Stimulated activated naive CD8-positive, alpha-beta T cell treated with anti-CD3 and anti-CD28 coated beads, Interleukin-15, Interleukin-2, amounts not matched to agents 100 U/mL and 50 U/mL, for 24 hours (primary cell): ENCODE measurements at regions not wholly inside any gene's neighbourhood (a gene's known extent, or its start where the extent isn't known, plus 50 kb on each side); places are given as distances from the start of the nearest gene placed in this dataset.

Source experiments
- ATAC-seq: fragments of 150-1000 bp; cut with Tn5 transposase; one replicate; pipeline ENCODE4 v1.10.0; 2021
- DNase-seq: peaks from one replicate; pipeline ENCODE4 v3.0.0; 2021

GRCh38 chr22:22346401-22347107 lies 102.0 kb downstream of the VPREB1 start:
- ATAC-seq (no peak), DNase-seq (no peak)

- ATAC-seq (no peak), DNase-seq (no peak)
Observed at GRCh38 chr22:22348127-22348814, 103.7 kb downstream of the VPREB1 start.

GRCh38 chr22:22348815-22349454 lies 104.3 kb downstream of the VPREB1 start:
- no peak for ATAC-seq
- DNase-seq, result no peak

- no peak for ATAC-seq
Observed at GRCh38 chr22:22349455-22349836, 104.9 kb downstream of the VPREB1 start.

GRCh38 chr22:22351366-22351765 lies 106.8 kb downstream of the VPREB1 start:
- no peak for DNase-seq
- no peak for ATAC-seq

More at GRCh38 chr22:22349455-22349836, 104.9 kb downstream of the VPREB1 start:
- no peak for DNase-seq

- DNase-seq (no peak), ATAC-seq (no peak)
Observed at GRCh38 chr22:22352371-22352999, 107.9 kb downstream of the VPREB1 start.

- ATAC-seq (no peak), DNase-seq (no peak)
Observed at GRCh38 chr22:22355096-22355834, 110.7 kb downstream of the VPREB1 start.

- peak; percentile 80 for ATAC-seq
Observed at GRCh38 chr22:22357024-22357883, 112.7 kb downstream of the VPREB1 start.

GRCh38 chr22:22358152-22358551 lies 113.6 kb downstream of the VPREB1 start:
- ATAC-seq, result no peak
- DNase-seq, result no peak

More at GRCh38 chr22:22357024-22357883, 112.7 kb downstream of the VPREB1 start:
- peak; percentile 89 for DNase-seq

- DNase-seq, result no peak
- no peak for ATAC-seq
Observed at GRCh38 chr22:22358686-22359085, 114.1 kb downstream of the VPREB1 start.

GRCh38 chr22:22359465-22359864 lies 114.9 kb downstream of the VPREB1 start:
- no peak for ATAC-seq

GRCh38 chr22:22360014-22360413 lies 115.4 kb downstream of the VPREB1 start:
- ATAC-seq (no peak), DNase-seq (no peak)

More at GRCh38 chr22:22359465-22359864, 114.9 kb downstream of the VPREB1 start:
- no peak for DNase-seq

- ATAC-seq, result no peak
- no peak for DNase-seq
Observed at GRCh38 chr22:22362311-22362710, 117.7 kb downstream of the VPREB1 start.

GRCh38 chr22:22362936-22363335 lies 118.3 kb downstream of the VPREB1 start:
- DNase-seq (no peak), ATAC-seq (no peak)

- ATAC-seq (no peak), DNase-seq (no peak)
Observed at GRCh38 chr22:22364207-22364606, 119.6 kb downstream of the VPREB1 start.

- no peak for ATAC-seq
- no peak for DNase-seq
Observed at GRCh38 chr22:22366537-22366936, 122.0 kb downstream of the VPREB1 start.

- ATAC-seq, result no peak
Observed at GRCh38 chr22:22368516-22368915, 123.9 kb downstream of the VPREB1 start.

GRCh38 chr22:22369219-22369963 lies 124.8 kb downstream of the VPREB1 start:
- peak; percentile 71 for ATAC-seq
- peak; percentile 17 for DNase-seq

More at GRCh38 chr22:22368516-22368915, 123.9 kb downstream of the VPREB1 start:
- DNase-seq, result no peak

GRCh38 chr22:22369964-22370270 lies 125.3 kb downstream of the VPREB1 start:
- DNase-seq (no peak), ATAC-seq (no peak)

- no peak for ATAC-seq
- DNase-seq, result no peak
Observed at GRCh38 chr22:22371031-22371541, 126.5 kb downstream of the VPREB1 start.
